ENCODE measurements at regions not wholly inside any gene's neighbourhood (a gene's known extent, or its start where the extent isn't known, plus 50 kb on each side); places are given as distances from the start of the nearest gene placed in this dataset.

GRCh38 chr11:30089921-30090320 lies 73.1 kb upstream of the KCNA4 start:
- CTCF ChIA-PET, result no interaction called here
- POLR2A ChIA-PET, result no interaction called here

GRCh38 chr11:30091246-30091645 lies 74.4 kb upstream of the KCNA4 start:
- ChIA-PET POLR2A (no interaction called here), CTCF (no interaction called here)

GRCh38 chr11:30091737-30092136 lies 74.9 kb upstream of the KCNA4 start:
- POLR2A ChIA-PET, result no interaction called here
- CTCF ChIA-PET, result no interaction called here

- POLR2A ChIA-PET, result no interaction called here
- CTCF ChIA-PET, result no interaction called here
These were observed 75.7 kb upstream of the KCNA4 start for GRCh38 chr11:30092518-30092917.

- CTCF ChIA-PET, result no interaction called here
These were observed 83.7 kb upstream of the KCNA4 start for GRCh38 chr11:30100495-30100894.

GRCh38 chr11:30106222-30107181 lies 89.7 kb upstream of the KCNA4 start:
- CTCF ChIA-PET, result no interaction called here
- POLR2A ChIA-PET, result no interaction called here

More at GRCh38 chr11:30100495-30100894, 83.7 kb upstream of the KCNA4 start:
- POLR2A ChIA-PET, result no interaction called here

DNA sequence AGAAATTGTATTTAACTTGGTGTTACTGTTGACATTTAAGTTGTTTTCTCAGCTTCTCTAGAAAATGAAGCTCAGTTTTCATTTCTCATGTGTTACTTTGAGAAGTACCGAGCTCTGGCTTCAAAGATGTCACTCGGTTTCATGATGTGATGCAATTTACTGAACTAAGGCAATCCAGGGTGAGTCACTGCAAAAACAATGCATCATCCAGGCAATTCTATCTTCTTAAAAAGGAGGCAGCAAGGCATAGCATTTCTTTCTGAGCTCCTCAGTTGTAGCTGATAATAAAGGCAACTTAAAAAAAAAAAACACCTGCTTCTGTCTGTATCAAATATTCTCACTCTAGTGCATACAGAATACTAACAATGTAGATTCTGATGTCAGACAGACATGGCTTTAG lies 91.1 kb upstream of the KCNA4 start:
- CTCF ChIA-PET, result no interaction called here

GRCh38 chr11:30109774-30110173 lies 92.9 kb upstream of the KCNA4 start:
- ChIA-PET POLR2A (no interaction called here), CTCF (no interaction called here)

More for the DNA sequence above, 91.1 kb upstream of the KCNA4 start:
- POLR2A ChIA-PET, result no interaction called here

DNA sequence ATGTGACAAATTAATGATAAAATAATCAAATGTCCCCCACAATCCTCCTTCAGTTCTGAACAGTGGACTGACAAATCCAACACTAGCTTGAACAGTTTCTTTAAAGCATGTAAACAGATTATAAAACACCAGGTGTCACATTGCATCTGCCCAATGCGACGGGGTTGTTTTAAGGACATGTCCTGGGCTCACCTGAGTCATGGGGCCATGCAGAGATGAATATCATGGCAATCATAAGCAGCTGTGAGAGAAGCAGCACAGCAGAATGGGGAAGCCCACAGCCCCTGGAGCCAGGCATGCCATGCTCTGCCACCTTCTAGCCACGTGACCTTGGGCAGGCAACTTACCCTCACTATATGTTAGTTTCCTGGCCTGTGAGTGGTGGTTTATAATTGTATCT lies 93.9 kb upstream of the KCNA4 start:
- CTCF ChIA-PET, result no interaction called here

GRCh38 chr11:30111786-30112185 lies 95.0 kb upstream of the KCNA4 start:
- POLR2A ChIA-PET, result no interaction called here
- CTCF ChIA-PET, result no interaction called here

More for the DNA sequence above, 93.9 kb upstream of the KCNA4 start:
- POLR2A ChIA-PET, result no interaction called here

DNA sequence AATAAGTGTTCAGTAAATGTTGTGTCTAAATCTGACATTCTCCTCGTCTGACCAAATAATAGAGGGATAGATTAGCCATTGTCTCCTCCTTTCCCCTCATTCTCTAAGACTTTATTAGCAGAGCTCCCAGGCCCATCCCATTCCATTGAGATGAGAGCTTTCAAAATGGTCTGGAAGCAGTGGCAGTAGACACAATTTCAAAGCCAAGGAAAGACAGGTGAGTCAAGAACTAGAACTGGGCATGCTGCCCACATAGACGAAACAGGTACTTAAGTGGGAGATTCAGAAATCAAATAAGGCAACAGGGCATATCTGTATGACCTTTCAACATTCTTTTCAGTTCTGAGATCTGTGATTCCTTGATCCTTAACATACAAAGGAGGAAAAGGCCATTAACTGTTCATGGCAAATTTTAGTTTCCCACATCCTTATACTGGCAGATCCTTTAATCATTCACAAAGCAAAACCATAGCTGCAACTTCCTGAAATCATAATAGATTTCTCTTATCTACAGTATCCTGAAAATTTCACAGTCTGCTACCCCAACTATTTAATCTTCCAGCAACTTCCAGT lies 96.6 kb upstream of the KCNA4 start:
- CTCF ChIA-PET, result no interaction called here
- POLR2A ChIA-PET, result no interaction called here

DNA sequence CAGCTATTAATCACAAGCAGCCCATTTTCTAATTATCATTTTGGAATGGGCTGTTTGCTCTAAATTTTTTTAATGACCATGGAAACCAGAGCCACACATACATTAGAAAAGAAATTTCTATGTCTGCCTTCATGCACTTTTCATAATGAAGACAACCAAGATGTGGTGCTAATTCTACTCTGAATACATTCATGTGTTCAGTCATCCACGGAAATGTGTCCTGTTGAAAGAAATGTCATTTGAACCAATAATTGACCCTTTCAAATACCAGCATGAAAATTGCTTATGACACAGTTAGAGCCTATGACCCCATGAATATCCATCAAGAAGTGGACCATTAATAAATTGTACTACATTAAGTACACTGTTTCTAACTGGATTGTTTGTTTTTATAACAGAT lies 99.7 kb upstream of the KCNA4 start:
- ChIA-PET POLR2A (no interaction called here), CTCF (no interaction called here)

GRCh38 chr11:30120045-30120589 lies 103.3 kb upstream of the KCNA4 start:
- CTCF ChIA-PET, result no interaction called here
- POLR2A ChIA-PET, result no interaction called here

DNA sequence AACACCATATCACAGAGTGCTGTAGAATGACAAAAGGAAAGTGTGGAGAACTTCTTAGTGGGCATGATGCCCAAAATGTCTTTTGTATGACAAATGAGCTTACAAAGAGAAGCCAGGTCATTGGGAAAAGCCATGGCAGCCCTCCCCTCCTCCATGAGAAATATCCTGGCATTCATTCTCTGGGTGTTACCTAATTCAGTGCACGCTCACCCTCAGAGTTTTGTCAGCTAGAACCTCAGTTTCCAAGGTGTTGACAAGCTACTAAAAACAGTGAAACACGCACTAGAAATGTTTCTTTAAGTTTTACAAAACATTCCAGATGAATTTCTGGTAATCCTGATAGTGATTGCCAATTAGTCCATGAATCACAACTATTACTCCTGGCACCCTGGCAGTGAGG lies 105.4 kb upstream of the FSHB start:
- ChIA-PET CTCF (no interaction called here), POLR2A (no interaction called here)

GRCh38 chr11:30128269-30128932 lies 102.4 kb upstream of the FSHB start:
- POLR2A ChIA-PET, result no interaction called here
- CTCF ChIA-PET, result interaction anchor here (1.4 kb wide), 1 partner anchor 9 kb away, joined by 3 read pairs; no protein-coding TSS in a partner anchor

- ChIA-PET POLR2A (no interaction called here), CTCF (no interaction called here)
These were observed 99.3 kb upstream of the FSHB start for GRCh38 chr11:30131535-30131934.

DNA sequence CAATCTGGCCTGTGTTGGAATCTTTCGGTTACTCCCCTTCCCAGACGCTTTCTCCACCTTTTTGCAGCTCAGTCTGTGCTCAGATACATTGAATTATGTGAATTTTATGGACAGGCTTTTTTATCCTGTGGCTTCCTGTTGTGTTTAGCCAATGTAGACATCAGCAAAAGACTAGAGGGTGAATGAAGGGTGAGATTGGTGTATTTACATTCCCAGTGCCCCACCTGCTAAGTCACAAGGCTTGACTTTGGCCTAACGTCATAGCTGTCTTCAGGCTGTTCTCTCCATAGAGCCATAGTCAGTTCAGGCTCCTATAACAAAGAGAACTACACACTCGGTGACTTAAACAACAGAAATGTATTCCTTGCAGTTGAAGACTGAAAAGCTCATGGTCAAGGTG lies 97.5 kb upstream of the FSHB start:
- ChIA-PET POLR2A (no interaction called here), CTCF (no interaction called here)

GRCh38 chr11:30143098-30143705 lies 87.6 kb upstream of the FSHB start:
- CTCF ChIA-PET, result interaction anchor here (0.7 to 1.1 kb wide), 3 partner anchors 9 to 14 kb away, joined by 3 to 4 read pairs (median 4); no protein-coding TSS in a partner anchor
- POLR2A ChIA-PET, result no interaction called here

DNA sequence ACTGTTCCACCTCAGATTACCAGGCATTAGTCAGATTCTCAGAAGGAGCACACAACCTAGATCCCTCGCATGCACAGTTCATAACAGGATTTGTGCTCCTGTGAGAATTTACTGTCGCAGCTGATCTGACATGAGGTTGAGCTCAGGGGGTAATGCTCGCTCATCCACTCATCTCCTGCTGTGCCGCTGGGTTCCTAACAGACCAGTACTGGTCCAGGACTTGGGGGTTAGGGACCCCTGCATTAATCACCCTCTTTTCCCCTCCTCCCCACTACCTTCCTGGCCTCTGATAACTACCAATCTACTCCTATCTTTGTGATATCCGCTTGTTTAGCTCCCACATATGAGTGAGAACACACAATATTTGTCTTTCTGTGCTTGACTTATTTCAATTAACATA lies 83.5 kb upstream of the FSHB start:
- CTCF ChIA-PET, result no interaction called here
- POLR2A ChIA-PET, result no interaction called here

DNA sequence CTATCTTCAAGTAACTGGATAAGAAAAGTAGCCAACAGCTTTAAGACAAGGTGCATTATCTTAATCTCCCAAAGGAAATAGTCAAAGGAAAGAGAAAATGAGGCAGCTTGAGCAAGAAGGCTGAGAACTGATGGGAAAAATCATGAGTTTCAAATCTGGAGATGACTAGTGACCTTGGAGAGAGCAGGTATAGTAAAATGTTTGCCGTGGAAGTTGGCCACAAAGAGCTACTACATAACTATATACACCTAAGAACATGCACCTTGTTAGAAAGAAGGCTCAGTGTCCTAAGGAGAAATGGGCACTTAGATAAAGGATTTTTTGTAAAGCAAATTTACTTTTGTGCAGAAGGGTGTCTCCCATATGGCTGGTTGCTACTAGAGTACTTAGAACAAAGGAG lies 80.8 kb upstream of the FSHB start:
- POLR2A ChIA-PET, result no interaction called here

GRCh38 chr11:30150425-30150824 lies 80.4 kb upstream of the FSHB start:
- POLR2A ChIA-PET, result no interaction called here
- CTCF ChIA-PET, result no interaction called here

More for the DNA sequence above, 80.8 kb upstream of the FSHB start:
- CTCF ChIA-PET, result no interaction called here

Data from activated CD8-positive, alpha-beta memory T cell treated with anti-CD3 and anti-CD28 coated beads for 36 hours (primary cell).